ENCODE measurements at regions not wholly inside any gene's neighbourhood (a gene's known extent, or its start where the extent isn't known, plus 50 kb on each side); places are given as distances from the start of the nearest gene placed in this dataset.

- DNase-seq, result no peak
Observed at GRCh38 chr20:22744341-22745193, 160.2 kb upstream of the FOXA2 start.

DNA sequence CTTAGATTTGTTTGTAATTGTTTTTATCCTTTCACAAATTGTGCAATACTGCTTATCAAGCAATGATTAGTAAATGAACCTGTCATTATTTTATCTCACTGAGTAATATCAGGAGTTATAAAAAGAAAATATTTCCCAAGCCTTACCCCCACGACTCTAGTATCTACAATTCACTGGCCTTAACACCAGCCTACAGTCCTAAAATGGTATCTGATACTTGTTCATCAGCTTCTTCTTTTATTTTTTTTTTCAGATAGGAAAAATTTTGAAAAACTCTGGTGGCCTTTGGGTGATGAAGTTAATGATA lies 160.8 kb upstream of the FOXA2 start:
- DNase-seq, result no peak

GRCh38 chr20:22746957-22747356 lies 162.6 kb upstream of the FOXA2 start:
- DNase-seq, result no peak

GRCh38 chr20:22752324-22752723 lies 168.0 kb upstream of the FOXA2 start:
- no peak for DNase-seq

- no peak for DNase-seq
Observed at GRCh38 chr20:22757424-22758183, 173.2 kb upstream of the FOXA2 start.

GRCh38 chr20:22758815-22759214 lies 174.4 kb upstream of the FOXA2 start:
- no peak for DNase-seq

DNA sequence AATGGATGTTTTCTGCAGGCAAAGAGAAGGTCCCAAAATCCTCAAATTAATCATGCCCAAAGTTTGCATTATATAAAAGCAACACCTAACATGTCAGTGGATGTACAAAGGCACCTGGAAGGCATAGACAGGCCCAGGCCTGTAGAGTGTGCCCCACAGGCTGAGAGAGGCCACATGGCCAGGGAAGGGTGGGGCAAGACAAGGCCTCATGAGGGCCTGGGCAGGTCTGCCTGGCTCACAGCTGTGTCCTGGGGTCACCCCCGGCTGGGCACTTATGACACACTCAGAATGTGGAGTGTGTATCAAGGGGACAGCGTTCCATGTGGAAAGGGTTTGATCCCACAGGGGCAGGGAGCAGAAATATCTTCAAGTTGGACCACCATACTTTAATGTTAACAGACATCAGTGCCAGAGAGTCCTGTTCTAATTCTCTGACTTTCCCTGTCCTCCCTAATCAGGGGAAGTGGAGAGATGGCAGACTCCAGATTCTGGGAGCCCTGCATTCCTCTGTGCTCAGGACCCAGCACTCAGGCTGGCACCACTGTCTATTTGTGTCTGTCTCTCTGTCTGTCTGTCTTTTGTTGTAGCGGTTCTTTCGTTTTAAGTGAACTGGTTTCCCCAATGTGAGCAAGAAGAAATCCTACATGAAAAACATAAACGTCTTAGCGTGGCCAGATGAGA lies 178.3 kb upstream of the FOXA2 start:
- no peak for DNase-seq

GRCh38 chr20:22763257-22763906 lies 179.0 kb upstream of the FOXA2 start:
- peak; percentile 48 for DNase-seq

- no peak for DNase-seq
Observed at GRCh38 chr20:22768266-22769178, 184.2 kb upstream of the FOXA2 start.

- no peak for DNase-seq
Observed at GRCh38 chr20:22770241-22770800, 185.9 kb upstream of the FOXA2 start.

DNA sequence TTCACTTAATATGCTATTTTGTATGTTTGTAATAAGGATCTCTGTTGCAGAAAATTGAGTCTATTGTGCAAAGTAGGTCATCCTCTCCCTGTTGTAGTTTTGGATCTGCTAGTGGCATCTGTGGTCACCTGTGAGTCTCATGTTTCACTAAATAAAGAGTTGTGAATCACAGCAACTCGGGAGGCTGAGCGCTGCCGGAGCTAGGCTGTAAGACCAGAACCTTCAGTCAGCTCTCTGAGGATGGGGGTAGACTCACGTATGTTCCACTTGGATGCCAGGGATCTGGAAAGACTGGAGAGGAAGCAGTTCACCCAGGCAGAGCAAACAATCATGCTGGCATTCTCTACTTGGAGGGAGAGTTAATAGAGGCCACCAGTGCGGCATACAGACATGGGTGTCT lies 187.3 kb upstream of the FOXA2 start:
- no peak for DNase-seq

DNA sequence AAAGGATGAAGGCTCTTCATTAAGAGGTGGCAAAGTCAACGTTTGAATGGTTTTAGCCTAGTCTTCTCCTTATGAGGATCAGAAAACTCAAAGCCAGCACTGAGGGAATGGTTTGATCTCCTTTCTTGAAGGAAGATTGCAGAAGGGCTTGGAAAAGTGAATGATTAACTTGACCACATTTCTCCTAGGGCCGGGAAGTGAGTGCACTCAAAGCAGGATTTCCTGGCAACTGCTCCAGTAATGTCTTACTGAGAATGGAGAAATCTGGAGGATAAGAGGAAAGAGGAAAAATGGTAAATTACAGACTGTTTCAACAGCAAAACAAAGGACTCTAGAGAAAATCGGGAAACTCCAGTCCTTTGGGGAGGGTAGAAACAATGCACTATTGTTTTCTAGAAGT lies 189.0 kb upstream of the FOXA2 start:
- DNase-seq, result no peak

- no peak for DNase-seq
Observed at GRCh38 chr20:22775256-22775655, 190.9 kb upstream of the FOXA2 start.

DNA sequence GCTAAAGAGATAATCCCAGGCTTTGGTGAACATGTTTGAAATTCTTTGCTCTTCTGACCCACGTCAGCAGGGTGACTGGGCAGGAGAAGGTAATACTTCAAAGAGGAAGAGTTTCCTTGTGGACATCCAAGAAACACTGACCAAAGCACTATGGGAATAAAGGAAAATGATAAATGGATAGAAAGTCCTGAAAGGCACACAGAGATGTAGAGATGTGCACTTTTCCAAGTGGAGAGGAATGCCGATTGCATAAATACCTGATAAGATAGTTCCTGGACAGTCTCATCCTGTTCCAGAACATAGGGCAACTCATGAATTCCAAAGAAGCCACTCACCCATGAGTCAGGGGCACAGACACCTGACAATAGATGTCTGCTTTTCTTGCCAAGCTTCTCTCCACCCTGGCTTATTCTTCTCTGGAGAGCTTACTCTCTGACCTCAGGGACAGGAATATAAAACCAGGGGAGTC lies 191.3 kb upstream of the FOXA2 start:
- no peak for DNase-seq

GRCh38 chr20:22776369-22776768 lies 192.0 kb upstream of the FOXA2 start:
- DNase-seq, result no peak

DNA sequence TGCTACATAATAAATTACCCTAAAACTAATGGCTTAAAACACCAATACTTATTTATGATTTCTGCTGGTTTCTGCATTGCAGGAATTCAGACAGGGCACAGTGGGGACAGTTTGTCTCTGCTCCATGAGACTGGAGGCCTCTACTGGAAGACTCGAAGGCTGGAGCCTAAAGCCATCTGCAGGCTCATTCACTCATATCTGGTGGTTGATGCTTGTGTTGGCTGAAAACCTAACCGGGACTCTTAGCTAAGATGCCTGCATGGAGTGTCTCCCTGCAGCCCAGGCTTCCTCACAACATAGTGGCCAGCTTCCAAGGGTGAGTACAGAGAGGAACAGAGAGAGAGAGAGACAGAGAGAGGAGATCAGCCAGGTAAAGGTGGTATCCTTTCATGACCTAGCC lies 195.5 kb upstream of the FOXA2 start:
- no peak for DNase-seq

GRCh38 chr20:22781869-22782268 lies 197.5 kb upstream of the FOXA2 start:
- DNase-seq, result no peak

GRCh38 chr20:22789676-22790075 lies 205.3 kb upstream of the FOXA2 start:
- DNase-seq, result no peak

DNA sequence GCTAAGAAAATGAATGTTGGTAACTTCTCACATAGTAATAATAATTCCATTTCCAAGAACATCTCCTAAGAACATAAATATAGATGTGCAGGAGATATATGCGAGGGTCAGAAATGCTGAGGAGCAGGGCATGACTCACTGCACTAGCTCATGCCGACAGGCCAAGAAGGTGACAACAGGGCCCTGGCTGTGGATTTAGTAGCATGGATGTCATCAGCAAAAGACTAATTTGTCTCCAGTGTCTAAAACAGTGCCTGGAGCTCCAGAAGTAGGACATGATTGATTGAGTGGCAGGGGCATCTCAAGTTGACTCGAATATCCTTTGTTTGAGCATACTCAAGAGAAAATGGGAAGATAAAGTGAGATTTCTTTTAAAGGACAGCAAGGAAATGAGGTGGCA lies 207.0 kb upstream of the FOXA2 start:
- no peak for DNase-seq

DNA sequence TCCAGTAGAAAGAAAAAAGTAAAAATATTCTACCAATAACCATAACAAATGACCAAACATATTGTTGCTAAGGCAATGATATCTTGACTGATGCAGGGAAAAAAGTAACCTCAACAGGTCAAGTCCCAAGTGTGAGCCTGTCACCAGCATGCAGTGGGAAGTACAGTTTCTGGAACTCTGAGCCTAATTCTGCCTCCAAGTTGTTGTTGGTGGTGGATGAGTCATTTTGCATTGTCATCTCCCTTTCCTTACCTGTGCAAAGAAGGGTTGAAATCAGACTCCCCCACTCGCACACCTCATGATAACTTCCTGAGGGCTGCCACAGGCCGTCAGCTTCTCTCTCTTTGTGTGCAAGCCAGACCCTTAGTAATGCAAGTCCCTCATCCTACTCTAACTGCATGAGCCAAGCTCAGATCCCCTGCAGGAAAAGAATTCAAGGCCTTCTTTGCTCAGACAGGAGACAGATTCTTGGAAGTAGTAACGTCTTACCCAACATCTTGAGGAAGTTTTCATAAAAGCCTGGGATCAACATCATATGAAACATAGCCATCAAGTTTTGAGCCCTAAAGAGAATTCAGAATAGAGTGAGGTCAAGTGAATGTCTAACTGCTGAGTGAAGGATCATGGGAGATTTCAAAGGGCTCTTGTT lies 207.6 kb upstream of the FOXA2 start:
- no peak for DNase-seq

DNA sequence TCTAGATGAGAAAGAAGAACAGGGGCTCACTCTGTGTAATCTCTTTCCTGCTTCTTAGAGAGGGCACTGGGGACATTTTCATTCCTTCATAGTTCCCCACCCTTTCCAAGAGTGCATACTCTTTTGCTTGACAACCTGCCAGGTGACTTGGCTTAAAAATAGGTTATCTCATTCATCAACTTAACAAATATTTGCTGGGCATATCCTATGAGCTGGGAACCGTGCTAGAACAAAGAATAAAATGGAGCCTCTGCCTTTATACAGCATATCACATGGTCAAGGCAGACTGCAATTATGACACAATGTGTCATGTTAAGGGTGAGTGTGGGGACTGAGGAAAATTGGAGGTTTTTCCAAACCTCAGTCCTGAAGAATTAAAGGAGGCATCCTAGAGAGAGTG lies 209.8 kb upstream of the FOXA2 start:
- DNase-seq, result no peak
